Fibroblast of skin of left quadriceps (primary cell): ENCODE measurements at regions not wholly inside any gene's neighbourhood (a gene's known extent, or its start where the extent isn't known, plus 50 kb on each side); places are given as distances from the start of the nearest gene placed in this dataset.

ENCODE experiments used
- DNase-seq, 2 experiments: peaks; one replicate each; pipeline ENCODE4 v3.0.0-alpha.2; 2013; ENCODE audit warnings: low read depth in 2 of 2

GRCh38 chr6:8218861-8219260, 116.5 kb upstream of the EEF1E1 start:
- DNase-seq, result no peak

DNA sequence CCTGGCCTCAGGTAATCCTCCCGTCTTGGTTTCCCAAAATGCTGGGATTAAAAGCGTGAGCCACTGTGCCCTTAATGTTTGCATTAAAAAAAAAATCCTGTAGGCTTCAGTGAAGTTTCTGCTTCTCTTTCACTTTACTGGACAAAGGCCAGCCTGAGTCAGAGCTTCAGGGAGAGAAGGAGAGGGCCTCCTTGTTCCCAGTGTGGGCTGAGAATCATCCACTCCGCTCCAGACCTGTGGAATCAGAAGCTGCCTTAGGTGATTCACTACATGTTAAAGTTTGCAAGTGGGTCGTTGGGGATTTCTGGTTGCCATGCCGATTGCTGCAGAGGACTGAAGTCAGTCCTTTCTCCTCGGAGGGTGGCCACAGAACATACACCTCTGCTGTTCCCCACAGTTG, 113.3 kb upstream of the EEF1E1 start:
- no peak for DNase-seq

GRCh38 chr6:8213995-8214394, 111.6 kb upstream of the EEF1E1 start:
- no peak for DNase-seq

DNA sequence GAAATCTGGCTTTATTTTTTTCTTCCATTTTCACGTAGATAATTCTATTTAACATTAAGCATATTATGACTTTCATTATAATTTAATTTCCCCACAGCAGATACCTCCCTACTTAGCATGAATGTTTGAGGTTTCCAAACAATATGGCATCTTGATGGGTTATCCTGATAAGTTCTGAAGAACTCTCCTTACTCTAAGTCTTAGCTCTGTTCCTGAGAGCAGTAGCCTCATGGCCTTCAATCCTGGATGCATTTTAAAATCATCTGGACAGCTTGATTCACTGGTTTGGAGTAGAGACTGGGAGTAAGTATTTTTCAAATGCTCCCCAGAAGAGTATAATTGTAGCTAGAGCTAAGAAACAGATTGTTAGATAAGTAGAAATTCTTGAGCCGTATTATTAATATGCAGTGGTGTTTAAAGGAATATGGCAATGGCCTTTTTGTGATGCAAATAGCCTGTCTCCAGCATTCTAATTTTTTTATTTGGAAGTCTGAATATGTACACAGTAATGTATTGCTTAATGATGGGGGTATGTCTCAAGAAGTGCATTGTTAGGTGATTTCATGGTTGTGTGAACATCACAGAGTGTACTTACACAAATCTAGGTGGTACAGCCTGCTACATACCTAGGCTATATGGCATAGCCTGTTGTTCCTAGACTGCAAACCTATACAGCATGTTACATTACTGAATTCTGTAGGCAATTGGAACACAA, 110.5 kb upstream of the EEF1E1 start:
- no peak for DNase-seq

DNA sequence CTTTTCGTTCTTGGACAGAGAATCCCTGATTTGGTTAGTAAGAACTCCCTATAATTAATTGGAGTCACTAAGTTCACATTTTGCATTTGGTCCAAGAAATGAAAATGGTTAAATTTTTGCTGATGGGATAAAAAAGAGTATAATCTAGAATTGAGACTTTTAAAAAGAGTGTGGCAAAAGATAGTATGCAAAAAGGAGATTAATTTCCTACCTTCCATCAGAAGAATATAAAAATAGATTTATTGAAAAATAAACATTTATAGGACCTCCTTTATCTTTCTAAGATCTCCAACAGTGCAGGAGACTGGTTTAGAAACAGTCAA, 105.5 kb upstream of the EEF1E1 start:
- no peak for DNase-seq

DNA sequence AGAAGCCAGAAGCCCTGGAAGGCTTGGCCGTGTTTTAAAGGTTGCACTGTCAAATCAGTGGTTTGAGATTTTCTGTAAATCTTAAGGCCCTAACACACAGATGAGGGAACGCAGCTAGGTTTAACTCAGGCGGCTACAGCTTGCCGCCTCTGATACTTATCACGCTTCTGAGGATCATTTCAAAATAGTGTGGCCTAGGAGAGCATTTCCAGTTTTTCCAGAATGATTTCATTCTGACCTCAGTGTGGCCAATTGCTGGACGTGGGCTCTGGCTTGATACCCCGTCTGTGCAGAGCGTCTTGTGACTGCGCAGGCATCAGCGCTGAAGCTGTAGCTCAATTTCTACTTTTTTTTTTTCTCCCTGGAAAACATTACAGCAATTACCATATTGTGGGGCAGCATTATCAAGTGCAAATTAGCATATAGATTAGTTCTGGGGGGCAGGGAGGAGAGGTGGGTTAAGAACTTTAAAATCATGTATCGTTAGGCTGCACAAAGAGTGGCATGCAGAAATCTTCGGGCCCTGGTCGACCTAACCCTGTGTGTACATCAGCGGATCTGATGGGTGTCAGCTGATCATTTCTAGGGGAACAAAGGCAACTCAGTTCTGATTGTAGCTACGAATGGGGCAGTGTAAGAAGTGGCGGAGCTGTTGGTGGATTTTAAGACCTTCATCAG, 105.0 kb upstream of the EEF1E1 start:
- DNase-seq, result no peak

GRCh38 chr6:8203337-8203736, 101.0 kb upstream of the EEF1E1 start:
- no peak for DNase-seq

- no peak for DNase-seq
Observed at GRCh38 chr6:8201679-8202078, 99.3 kb upstream of the EEF1E1 start.

DNA sequence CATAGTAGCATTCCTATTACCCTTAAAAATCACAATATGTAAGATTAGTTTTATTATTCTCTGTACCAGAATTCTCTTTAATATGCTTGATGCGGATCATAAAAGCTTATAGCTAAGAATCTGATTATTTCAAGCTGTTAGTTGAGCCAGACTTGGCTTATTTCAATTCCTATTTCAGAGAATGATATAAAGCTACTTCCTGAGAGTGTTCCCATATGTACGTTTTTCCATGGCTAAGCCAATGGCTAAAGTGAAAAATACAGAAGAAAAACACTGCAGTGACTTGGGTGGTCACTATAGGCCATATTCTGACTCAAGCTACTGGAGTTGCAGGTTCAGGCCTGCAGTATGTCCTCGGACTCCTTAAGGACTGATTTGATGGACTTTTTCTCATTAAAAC, 97.9 kb upstream of the EEF1E1 start:
- no peak for DNase-seq

- no peak for DNase-seq
Observed at GRCh38 chr6:8195714-8196102, 93.4 kb upstream of the EEF1E1 start.

DNA sequence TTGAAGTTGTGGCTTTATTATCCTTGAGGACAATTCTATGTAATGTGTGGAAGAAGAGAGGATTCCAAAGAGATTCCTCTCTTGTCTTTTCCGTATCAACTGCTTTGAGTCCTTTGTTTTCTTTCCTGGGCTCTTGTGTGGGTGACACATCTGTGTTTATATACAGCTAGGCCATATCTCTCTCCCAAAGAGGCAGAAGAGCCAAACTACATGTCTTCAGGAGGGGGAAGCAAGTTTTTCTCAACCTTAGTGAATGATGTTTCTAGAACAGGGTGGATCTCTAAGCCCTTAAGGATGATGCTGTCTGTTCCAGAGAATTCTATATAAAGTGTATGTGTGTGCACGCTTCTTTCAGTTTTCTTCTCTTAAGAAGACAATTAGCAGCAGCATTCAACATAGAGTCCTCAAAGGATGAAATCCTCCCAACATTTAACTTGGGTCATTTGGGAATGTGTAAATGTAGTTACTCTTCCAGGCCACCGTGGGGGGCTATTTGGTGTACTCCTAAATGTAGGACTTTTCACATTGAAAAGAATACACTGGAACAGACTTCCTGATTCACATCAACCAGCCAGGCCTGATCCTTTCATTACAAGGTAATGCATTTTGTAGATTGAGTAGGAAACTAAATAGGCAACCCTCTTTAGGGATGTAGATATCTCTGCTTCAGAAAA, 92.8 kb upstream of the EEF1E1 start:
- DNase-seq, result no peak

DNA sequence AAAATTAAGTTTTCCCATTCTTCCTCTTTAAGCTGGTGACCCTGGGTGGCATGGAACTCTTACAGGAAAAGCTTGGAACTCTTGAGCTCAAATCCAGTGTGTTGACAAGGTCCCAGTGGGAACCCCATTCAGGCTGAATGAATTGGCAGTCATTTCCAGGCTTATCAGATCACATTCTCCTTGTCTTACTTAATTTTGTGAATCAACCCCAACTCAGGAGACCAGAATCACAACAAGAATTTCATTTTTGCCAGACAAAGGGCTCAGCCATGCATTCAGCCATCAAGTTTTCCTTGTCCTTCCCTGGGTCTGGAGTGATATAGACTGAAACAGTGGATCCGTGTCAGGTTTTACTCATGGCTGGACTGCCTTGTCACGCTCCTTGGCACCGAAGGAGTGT, 92.1 kb upstream of the EEF1E1 start:
- no peak for DNase-seq

DNA sequence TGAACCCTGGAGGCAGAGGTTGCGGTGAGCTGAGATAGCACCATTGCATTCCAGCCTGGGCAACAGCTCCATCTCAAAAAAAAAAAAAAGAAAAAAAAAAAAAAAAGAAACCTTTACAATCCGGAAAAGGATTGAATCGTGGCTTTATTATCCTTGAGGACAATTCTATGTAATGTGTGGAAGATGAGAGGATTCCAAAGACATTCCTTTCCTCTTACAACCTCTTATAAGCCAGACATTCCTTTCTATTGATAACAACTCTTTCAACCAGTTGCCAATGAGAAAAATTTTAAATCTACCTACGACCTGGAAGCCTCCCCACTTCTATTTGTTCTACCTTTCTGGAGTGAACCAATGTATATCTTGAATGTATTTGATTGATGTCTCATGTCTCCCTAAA, 91.2 kb upstream of the EEF1E1 start:
- no peak for DNase-seq

GRCh38 chr6:8192597-8192996, 90.2 kb upstream of the EEF1E1 start:
- no peak for DNase-seq

- DNase-seq, result no peak
Observed at GRCh38 chr6:8192067-8192466, 89.7 kb upstream of the EEF1E1 start.

- DNase-seq, result no peak
Observed at GRCh38 chr6:8191629-8192028, 89.3 kb upstream of the EEF1E1 start.

DNA sequence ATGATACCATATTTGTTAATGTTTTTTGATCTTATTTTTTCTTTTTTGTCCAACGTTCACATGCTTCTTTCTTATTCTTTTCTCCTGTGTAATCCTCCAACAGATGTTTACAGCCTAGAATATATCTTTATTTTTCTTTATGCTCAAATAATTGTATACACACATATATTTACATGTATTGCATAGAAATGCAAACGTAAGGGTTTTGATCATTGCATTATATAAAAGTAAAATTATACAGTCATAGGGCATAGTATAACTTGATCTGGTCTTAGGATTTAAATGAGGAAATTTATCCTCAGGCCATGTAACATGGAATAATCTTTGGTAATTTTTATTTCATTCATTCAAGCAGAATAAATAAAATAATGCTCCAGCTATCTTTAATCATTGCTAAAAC, 84.9 kb upstream of the EEF1E1 start:
- no peak for DNase-seq

GRCh38 chr6:8182902-8183665, 80.7 kb upstream of the EEF1E1 start:
- DNase-seq, result no peak

DNA sequence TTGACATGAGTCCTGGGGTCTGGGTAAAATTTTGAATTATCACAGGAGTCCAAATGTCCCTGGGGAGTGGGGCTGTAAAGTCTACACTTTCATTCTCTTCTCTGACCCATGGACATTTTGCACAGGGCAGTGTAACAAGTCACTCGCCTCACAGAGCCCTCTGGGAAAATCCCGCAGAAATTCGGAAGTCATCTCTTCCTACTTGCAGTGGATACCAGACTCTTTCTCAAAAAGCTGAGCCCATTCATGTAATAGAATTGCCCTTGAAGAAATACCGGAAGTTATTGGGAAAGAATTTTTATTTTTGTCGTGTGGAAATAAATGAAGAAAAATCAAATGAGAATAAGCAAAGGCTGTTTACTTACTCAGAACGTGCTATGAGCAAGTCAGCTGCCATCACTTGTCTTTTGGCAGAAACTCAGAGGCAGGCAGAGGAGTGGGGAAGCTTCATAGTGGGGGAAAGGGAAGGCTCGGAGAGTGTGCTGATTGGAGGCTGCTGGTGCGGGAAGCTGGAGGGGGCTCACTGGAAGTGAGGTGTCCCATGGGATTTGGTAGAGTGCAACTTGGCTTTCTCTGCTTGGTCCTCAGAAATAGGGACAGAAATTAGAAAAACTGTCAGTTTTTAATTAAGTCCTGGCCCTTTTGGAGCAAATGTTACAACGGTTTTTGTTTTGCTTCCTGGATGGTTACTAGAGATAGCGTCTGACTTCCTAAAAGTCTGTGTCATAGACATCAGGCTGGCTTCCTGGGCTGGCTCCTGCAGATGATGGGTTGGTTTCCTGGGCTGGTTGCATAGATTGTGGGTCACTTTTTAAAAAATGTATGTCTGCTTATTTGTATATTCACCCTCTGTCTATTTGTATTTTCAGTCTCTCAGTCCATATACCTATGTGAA, 79.8 kb upstream of the EEF1E1 start:
- no peak for DNase-seq

DNA sequence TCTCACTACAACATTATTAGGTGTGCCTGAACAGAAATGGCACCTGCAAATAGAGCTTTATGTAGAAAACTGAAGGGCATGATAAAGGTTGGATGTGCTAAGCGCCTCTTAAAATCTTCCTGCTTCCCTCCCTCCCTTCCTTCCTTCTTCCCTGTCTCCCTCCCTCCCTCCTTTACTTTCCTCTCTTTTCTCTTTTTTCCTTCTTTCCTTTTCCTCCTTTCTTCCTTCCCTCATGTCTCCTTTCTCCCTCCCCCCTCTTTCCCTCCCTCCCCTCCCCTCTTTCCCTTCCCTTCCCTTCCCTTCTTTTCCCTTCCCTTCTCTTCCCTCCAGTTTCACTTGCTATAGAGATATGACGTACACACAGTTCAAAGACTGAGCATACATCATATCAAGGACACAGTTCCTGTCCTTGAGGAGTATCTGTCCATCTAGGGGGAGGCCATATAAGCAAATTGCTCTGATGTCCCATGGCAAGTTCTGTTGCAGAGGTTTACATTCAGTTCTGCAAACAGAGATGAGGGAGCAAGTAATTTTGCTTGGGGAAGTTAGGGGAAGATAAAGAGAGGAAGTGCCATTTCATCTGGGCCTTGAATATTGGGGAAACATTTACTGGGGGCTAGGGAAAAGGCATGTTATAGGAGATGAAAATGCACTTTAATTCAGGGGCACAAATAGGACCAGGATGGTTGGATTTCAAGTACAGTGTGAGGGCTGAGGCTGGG, 79.0 kb upstream of the EEF1E1 start:
- no peak for DNase-seq
